LHCN-M2 (cell line): ENCODE measurements at regions not wholly inside any gene's neighbourhood (a gene's known extent, or its start where the extent isn't known, plus 50 kb on each side); places are given as distances from the start of the nearest gene placed in this dataset.

ENCODE experiments used
- DNase-seq: peaks from one replicate; pipeline ENCODE4 v3.0.0-alpha.2; 2012; ENCODE audit warnings: low read depth

DNA sequence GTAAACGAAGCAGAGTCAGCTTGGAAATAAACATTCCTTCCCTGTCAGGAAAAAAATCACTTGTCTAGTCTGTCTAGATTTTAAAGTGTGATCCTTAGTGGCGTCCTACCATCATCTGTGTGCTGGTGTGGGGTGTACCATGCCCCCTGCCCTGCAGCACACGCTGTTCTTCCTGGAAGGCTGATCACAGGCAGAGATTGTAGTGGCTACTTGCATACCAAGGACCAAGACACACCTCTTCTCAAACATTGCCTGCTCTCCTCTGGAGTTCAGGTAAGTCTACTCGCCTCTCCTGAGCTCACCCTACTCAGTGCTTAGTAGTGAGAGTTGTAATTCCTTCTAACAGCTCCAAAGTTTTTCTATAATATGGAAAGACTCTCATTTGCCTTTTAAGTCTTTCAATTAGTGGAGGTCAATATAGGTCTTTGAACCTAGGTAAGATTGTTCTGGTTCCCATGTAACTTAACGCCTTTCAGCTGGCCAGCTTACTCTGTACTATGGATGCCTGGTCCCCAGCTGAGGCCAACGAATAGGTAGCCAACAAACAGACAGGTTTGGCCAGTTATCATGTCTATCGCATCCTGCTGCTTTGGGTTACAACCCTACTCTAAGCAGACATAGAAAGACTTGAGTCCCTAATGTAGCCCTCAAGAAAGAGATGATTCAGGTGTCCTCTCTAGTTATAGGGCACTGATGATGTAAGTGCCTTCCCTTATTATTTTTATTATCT, 55.4 kb downstream of the XCL1 start:
- DNase-seq = no peak

DNA sequence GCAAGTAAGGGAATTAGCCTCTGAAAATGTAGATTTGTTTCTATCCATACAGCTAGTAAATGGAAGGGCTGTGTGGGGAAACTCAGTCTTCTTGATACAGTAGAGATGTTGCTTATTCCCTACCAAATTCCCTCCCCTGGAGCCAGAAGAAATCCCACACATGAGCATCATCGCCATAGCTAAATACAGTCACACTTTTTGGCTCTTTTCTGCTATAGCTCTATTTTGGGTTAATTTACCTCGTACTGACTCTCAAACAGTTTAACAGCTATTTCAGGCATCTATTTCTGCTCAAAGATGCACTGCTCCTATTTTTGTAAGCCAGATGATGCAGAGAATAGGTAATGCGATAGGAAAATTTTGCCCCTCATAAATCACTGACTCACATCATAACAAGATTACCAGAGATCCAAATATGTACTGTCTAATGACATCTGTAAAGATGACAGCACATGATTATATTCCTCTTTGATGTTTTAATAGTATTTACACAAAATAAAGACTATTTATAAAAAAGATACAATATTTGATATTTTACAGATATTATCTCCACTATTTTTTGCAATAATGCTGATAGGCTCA, 58.6 kb downstream of the XCL1 start:
- DNase-seq = no peak

DNA sequence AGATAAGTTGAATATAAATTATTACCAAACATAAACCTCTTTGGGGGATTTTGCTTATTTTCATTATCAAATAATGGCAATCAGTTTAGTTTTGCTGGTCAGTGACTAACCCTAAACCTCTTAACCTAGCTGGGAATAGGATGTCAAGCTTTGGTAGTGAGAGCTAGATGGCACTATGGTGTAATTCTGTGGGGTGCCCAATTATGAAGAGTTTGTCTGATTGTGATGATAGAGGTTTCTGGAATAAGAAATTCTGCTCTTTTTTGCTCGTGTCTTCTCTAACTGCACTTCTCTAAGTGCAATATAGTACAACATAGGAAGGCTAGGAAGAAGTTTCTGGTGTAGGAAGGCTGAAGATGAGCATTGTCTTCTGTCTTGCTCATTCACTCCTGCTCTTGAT, 59.8 kb downstream of the XCL1 start:
- DNase-seq = peak; percentile 26

DNA sequence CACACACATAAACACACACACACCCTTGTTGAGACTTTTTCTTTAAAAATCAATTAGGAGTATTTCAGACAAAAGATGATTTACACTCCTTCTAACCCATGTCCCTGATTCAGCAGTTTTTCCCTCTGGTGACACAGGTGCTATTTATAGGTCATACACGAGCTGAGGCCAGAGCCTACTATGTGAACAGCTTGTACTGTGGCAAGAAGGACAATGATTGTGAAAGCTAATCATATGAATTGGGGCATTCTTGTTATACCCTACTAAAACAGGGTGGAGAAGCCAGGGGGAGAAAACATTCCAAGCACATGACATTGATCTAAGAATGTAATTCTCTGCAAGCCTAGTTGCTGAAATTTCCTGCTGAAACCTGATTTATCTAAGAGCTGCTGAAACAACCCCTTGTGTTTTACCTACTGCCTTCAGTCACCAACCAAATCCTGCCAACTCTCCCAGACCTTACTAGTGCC, 60.3 kb downstream of the XCL1 start:
- DNase-seq = peak; percentile 51

DNA sequence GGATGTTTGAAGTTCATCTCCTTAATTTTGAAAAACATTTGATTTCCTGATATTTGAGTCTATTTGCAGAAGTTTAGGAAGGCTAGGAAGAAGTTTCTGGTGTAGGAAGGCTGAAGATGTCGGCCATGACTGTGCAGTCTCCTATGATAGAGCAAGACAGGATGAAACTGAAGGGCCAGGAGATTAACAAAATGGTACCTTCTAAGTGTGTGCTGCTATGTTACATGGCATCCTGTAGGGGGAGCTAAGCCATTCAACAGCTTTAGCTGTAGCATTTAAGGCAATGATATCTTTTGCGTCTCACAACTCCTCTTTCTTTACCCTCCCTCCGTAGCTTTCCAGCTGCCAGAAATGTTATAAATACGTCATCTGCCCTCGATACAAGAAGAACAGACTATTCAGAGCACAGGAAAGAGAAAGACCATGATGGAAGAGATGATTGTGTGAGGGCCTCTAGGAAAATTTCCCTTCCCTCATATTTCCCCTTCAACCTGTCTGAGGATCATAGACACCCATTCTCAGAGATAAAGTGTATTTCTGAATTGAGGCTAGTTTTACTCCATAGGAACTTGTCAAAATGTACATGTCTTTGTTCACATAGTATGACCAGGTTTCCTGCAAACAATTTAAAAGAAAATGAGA, 61.1 kb downstream of the XCL1 start:
- DNase-seq = peak; percentile 34

DNA sequence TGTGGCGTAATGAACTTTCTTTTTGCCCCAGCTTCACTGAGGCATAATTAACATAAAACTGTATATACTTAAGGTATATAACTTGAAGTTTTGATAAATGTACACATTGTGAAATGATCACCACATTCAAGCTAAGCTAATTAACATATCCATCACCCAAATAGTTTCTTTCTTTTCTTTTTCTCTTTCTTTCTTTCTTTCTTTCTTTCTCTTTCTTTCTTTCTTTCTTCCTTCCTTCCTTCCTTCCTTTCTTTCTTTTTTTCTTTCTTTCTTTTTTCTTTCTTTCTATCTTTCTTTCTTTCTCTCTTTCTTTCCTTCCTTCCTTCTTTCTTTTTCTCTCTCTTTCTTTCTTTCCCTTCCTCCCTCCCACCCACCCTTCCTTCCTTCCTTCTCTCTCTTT, 62.5 kb downstream of the XCL1 start:
- DNase-seq = no peak

DNA sequence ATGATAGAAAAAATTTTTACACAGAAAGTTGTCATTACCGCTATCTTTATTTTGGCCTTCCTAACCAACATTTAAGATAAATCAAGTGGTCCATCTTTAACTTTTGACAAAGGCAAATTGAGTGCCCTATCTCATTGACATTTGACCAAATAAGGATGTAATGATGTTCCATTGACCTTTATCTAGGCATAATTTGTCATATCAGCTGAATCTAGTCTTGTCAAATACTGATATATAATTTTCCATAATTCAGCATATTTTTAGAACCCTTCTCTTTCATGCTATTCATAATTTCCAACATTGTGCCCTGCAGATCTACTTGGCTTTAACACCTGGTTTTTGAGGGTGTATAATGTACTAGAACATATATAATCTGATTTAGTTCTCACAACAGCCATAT, 63.8 kb downstream of the XCL1 start:
- DNase-seq = no peak

DNA sequence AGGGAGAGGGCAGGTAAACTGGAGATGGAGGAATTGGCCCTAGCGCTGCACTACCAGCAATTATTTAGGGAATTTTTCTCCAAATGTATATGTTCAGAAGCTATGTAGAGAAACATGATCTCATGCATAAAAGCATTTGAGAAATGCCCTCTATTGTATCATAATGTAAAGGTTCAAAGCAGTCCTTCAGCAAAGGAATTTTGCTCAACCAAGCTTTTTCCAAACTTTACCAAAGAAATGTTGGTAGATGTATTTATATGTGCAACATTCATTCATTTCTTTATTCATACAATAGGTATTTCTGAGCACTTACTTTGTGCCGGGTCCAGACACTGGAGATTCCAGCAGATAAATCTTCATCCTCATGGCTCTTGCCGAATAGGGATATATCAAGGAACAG, 64.4 kb downstream of the XCL1 start:
- DNase-seq = no peak

DNA sequence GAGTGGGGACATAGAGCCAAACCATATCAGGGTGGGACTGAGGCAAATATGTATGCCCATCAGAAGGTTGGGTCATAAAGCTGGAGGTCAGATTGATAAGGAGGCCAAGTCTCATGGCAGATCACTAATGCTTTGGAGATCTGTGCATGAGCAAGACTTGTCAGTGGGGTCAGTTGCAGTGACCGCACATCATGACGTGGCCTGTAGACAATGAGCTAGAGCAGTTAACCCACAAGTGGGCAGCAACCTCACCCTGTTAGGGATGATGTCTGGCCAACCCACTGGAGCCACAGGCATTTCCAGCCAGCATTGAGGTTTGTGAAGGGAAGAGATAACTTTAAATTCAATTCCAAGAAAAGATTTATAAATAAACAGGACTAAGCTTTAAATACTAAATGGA, 66.7 kb downstream of the XCL1 start:
- peak; percentile 74 for DNase-seq
